GM15510 (cell line): ENCODE measurements at regions not wholly inside any gene's neighbourhood (a gene's known extent, or its start where the extent isn't known, plus 50 kb on each side); places are given as distances from the start of the nearest gene placed in this dataset.

Experiments used
- POLR2A ChIP-seq: IDR thresholded peaks from 3 replicates; pipeline ENCODE4 v1.6.1; 2011; ENCODE audit warnings: borderline replicate concordance; ENCODE audit not compliant: insufficient read length; ENCODE audit errors: extremely low read depth

DNA sequence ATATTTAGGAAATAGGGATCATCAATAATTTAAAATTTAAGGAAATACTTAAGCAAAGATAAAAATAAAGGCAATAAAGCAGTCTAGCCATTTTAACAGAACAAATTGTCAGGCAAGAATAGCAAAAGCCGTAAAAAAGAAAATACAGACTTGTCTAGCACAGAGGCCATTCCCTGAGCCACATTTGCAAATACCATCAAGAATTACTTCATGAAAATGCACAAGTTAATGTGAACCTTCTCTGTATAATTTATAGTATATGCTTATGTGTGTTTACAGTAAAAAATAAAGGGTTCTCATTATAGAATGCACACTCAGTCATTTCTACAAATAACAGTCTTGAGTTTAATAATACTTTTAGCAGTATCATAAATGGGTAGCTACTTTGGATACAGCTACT, 505.9 kb upstream of the CPEB2 start:
- no peak for TF ChIP-seq POLR2A

GRCh38 chr4:14496969-14497368, 505.3 kb upstream of the CPEB2 start:
- TF ChIP-seq POLR2A, result no peak

GRCh38 chr4:14504162-14504561, 498.1 kb upstream of the CPEB2 start:
- no peak for TF ChIP-seq POLR2A

DNA sequence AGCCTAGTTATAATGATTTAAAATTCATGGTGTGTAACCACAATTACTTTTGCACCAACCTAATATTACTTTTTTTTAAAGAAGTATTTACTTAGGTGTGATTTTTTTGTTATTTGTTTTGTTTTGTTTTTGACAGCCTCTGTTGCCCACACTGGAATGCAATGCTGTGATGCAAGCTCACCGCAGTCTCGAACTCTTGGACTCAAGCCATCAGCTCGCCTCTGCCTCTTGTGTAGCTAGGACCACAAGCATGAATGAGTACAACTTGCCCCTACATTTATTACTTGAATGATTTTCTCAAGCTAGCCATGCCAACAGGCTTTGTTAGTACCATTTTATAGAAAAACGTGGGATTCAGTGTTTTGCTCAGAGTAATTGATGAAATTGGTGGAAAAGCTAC, 488.8 kb upstream of the CPEB2 start:
- no peak for TF ChIP-seq POLR2A

DNA sequence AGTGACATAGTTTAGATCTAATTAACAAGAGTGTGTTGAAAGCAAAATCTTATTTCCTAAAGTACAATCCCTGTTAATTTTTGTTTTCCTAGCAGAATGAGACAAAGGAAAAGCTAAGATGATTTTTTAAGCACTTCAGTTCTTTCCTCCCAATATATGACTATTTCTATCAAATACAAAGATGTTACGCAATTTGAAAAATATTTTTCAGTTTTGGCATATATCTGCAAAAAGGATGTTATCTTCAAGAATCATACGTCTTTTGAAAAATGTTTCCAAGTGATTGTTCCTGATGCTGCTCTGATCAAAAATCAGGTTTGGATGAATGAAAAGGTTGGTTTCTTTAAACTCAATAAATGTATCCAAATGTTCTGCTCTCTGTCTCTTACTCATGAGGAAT, 486.7 kb upstream of the CPEB2 start:
- no peak for TF ChIP-seq POLR2A

GRCh38 chr4:14518136-14518535, 484.1 kb upstream of the CPEB2 start:
- TF ChIP-seq POLR2A, result no peak

- no peak for TF ChIP-seq POLR2A
These were observed 482.1 kb upstream of the CPEB2 start for GRCh38 chr4:14520171-14520570.

DNA sequence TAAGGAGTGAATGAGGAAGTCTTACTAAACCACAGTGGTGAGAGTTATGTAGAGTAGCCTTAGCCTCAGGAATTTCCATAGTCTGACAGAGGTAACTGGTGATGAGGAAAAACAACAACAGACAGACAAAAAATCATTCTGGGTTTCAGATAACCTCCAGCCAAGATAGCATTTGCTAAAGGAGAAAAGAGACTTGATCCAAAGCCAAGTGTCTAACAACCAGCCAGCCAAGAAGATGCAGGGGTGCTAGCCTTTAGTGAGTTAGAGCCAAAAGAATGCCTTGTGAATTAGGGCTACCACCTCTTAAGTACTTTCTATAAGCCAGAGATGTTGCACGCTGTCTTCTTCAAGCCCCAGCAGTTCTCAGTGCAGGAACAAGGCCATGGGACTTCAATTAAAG, 478.0 kb upstream of the CPEB2 start:
- TF ChIP-seq POLR2A, result no peak

DNA sequence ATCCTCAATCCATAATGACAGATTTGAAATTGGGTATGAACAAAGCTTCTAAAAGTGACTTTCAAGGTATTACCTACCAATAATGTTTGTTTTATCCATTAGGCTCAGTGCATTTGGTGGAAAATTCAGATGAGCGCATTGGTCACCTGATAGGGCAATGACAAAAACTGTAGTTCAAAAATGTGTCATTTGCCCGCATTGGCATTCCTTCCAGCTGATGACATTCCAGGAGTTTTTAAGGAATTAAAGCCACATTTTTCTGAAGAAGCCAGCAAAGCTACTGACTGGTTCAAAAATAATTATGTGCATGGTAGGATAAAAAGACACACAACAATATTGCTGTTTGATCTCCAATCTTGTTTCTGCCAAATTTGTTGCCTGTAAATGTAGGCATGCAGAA, 473.4 kb upstream of the CPEB2 start:
- no peak for TF ChIP-seq POLR2A

DNA sequence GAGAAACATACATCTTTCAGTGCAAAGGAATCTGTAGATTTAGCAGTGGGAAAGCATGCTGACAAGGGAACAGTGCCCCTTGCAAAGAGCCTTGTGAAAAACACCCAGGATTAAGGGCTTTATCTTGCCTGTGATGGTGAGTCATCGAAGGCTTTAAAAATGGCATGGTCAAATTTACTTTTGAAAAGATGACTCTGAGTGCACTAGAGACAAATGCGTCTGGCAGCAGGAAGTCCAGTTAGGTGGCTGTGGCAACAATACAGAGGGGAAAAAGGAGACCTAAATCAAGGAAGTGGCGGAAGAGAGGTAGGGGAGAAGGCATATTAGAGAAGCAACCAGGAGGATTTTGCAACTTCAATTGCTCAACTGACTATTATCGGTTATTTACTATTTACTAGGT, 472.6 kb upstream of the CPEB2 start:
- no peak for TF ChIP-seq POLR2A

DNA sequence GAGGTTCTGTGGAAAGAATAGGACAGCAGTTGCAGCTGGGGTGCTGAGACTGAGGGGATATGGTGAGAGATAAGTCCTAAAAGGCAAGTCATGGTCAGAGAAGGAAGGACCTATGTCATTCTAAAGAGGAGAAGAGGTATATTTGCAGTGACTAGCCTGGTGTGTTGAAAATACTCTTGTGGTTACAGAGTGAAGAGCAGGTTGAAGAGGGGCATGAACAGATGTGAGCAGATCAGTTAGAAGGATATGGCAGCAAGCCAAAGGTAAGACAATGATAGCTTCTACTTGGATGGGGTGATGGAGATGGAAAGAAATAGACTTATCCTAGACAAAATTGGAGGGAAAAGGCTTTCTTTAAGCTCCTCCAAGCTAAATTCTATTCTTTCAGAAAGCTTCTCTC, 469.8 kb upstream of the CPEB2 start:
- no peak for TF ChIP-seq POLR2A

DNA sequence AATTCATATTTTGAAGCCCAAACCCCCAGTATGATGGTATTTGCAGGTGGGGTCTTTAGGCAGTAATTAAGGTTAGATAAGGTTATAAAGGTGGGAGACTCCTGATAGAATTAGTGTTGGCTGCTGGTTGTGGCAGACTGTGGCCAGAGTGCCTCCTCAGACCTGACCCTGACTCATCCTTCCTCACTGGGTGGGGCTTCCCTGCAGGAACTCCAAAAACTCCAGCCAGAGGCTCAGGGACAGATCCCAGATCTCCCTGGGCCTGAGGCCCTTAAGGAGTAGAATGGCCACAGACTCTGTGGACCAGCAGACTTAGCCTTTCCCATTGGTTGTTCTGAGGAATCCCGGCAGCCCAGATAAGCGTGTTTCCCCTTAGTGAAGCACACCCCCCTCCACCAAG, 463.0 kb upstream of the CPEB2 start:
- no peak for TF ChIP-seq POLR2A

DNA sequence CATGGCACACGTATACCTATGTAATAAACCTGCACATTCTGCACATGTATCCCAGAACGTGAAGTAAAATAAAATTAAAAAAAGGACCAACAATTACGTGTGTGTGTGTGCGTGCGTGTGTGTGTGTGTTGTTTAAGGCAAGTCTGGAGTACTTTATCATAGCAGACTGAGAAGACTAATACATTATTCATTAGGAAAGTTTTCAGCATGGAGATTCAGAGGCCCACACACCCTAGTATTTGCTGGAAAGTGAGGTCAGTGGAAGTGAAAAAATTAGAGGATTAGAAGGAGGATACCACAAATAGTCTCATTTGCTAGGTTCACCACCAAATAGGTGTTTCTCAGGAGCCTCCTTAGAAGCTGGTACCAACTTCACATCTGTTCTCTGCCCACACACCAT, 457.1 kb upstream of the CPEB2 start:
- TF ChIP-seq POLR2A, result no peak

DNA sequence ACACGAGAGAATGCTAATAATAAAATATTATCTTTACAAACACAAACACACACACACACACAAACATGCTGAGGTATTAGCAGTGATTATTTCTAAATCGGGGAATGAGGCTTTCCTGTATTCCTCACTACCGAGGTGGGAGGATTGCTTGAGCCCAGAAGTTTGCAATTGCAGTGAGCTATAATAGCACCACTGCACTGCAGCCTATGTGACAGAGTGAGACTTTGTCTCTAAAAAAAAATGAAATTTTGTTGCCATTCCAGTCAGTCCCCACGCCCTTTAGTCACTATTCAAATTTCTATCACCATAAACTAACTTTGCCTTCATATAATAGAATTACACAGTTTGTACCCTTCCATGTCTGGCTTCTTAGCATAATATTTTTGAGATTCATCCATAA, 456.5 kb upstream of the CPEB2 start:
- TF ChIP-seq POLR2A, result no peak

GRCh38 chr4:14552119-14552518, 450.2 kb upstream of the CPEB2 start:
- TF ChIP-seq POLR2A, result no peak

DNA sequence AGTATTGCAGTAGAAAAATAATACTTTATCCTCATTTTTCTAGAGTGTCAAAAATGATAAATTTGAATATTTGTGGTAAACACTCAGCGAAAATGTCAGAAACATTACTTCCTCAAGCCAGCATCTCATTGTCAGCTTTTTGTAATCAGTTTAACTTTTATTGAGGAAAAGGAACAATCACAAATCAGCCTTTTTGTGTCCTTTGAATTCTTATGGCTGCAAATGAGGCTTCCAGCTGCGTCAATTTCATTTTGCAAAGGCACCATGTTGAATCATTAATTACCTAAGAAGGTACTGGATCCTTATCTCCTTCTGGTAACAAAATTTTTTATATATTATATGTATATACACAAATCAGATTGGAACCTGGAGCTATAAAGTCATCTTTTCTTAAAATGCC, 442.6 kb upstream of the CPEB2 start:
- TF ChIP-seq POLR2A, result no peak

DNA sequence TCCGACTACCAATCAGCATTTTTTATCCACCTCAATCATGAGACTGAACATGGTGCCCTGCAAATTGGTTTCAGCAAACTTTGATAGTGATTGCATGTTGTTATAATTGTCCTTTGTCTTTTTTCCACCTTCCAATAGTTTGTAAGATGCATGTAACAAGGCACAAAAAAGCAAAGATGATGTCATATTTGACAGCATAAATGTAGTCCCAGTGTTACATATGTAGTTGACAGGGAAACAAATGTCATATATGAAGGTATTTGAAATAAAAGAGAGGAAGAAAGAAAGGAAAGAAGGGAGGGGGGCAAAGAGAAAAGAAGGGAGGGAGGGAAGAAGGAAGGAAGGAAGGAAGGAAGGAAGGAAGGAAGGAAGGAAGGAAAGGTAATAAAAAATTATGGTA, 441.7 kb upstream of the CPEB2 start:
- TF ChIP-seq POLR2A, result no peak
